GM18520 (cell line): ENCODE measurements at regions not wholly inside any gene's neighbourhood (a gene's known extent, or its start where the extent isn't known, plus 50 kb on each side); places are given as distances from the start of the nearest gene placed in this dataset.
A peak's percentile ranks its signal among the peaks of the same experiment; 100 is the strongest.
"Not testable (repeated sequence)": the region's sequence is repeated elsewhere in the genome, so short reads cannot be mapped to it uniquely, and the experiment has no call there.

Source experiments
- ATAC-seq: cut with Tn5 transposase; IDR thresholded peaks from one replicate; pipeline ENCODE4 v1.9.1; 2021; ENCODE audit not compliant: unreplicated experiment

GRCh38 chr9:78123808-78124207 is 92.2 kb upstream of the GNAQ start:
- no peak for ATAC-seq

- no peak for ATAC-seq
These were observed 91.0 kb upstream of the GNAQ start for GRCh38 chr9:78122631-78123030.

GRCh38 chr9:78121488-78121887 is 89.9 kb upstream of the GNAQ start:
- no peak for ATAC-seq

- ATAC-seq, result peak; percentile 87
These were observed 87.3 kb upstream of the GNAQ start for GRCh38 chr9:78118742-78119473.

- no peak for ATAC-seq
These were observed 83.5 kb upstream of the GNAQ start for GRCh38 chr9:78115073-78115472.

- no peak for ATAC-seq
These were observed 83.0 kb upstream of the GNAQ start for GRCh38 chr9:78114581-78114980.

- no peak for ATAC-seq
These were observed 80.8 kb upstream of the GNAQ start for GRCh38 chr9:78112406-78112805.

GRCh38 chr9:78112004-78112403 is 80.4 kb upstream of the GNAQ start:
- ATAC-seq, result no peak

GRCh38 chr9:78109075-78109474 is 77.5 kb upstream of the GNAQ start:
- ATAC-seq, result no peak

- not testable (repeated sequence) for ATAC-seq
These were observed 75.0 kb upstream of the GNAQ start for GRCh38 chr9:78106586-78106985.

- no peak for ATAC-seq
These were observed 72.4 kb upstream of the GNAQ start for GRCh38 chr9:78103971-78104433.

GRCh38 chr9:78101247-78101646 is 69.6 kb upstream of the GNAQ start:
- no peak for ATAC-seq

GRCh38 chr9:78097541-78097940 is 65.9 kb upstream of the GNAQ start:
- ATAC-seq, result no peak

- ATAC-seq, result no peak
These were observed 60.1 kb upstream of the GNAQ start for GRCh38 chr9:78091731-78092130.

GRCh38 chr9:78089111-78089510 is 57.5 kb upstream of the GNAQ start:
- ATAC-seq, result no peak

GRCh38 chr9:78088190-78088589 is 56.6 kb upstream of the GNAQ start:
- not testable (repeated sequence) for ATAC-seq
